ENCODE measurements at regions not wholly inside any gene's neighbourhood (a gene's known extent, or its start where the extent isn't known, plus 50 kb on each side); places are given as distances from the start of the nearest gene placed in this dataset.

- Histone ChIP-seq H2BK20ac (ENCODE audit: low read depth, low read length, poor library complexity, severe bottlenecking) (no peak overlapping the region), H3K79me2 (ENCODE audit: insufficient read depth, low read length) (no peaks in the 10 kb centered on the region), H3K23me2 (ENCODE audit: insufficient read length, low read depth, low read length, poor library complexity, severe bottlenecking) (no peaks in the 10 kb centered on the region), H4K5ac (ENCODE audit: insufficient read length, low read depth, low read length) (no peak overlapping the region), H3T11ph (ENCODE audit: low read length) (no peak overlapping the region), H3K14ac (ENCODE audit: insufficient read depth, low read length) (no peak overlapping the region), H3K9ac (ENCODE audit: extremely low read depth, insufficient read length, low read length) (no peak overlapping the region), H4K8ac (replicated peaks; ENCODE audit: insufficient read length, low read depth, low read length) (no peak overlapping the region), H2BK12ac (ENCODE audit: insufficient read length, low read depth, low read length) (no peak overlapping the region), H2AFZ (ENCODE audit: low read length) (no peak overlapping the region), H4K20me1 (ENCODE audit: control insufficient read depth, insufficient read depth, insufficient read length) (no peaks in the 10 kb centered on the region), H3K79me1 (ENCODE audit: insufficient read depth, low read depth, low read length, poor library complexity, severe bottlenecking) (no peaks in the 10 kb centered on the region), H3K18ac (ENCODE audit: insufficient read length, low read depth, low read length) (no peak overlapping the region), H3K4ac (ENCODE audit: low read depth, low read length) (no peak overlapping the region), H2BK15ac (ENCODE audit: low read depth, low read length) (no peak overlapping the region), H3K27ac (ENCODE audit: insufficient read length, low read depth, low read length) (no peak overlapping the region), H3K23ac (ENCODE audit: insufficient read length, low read depth, low read length) (no peak overlapping the region), H3K56ac (ENCODE audit: insufficient read length, low read depth, low read length) (no peak overlapping the region), H3K9me3 (ENCODE audit: control insufficient read depth, low read depth, low read length) (no peaks in the 10 kb centered on the region), H3K4me1 (ENCODE audit: insufficient read depth, low read length) (no peaks in the 10 kb centered on the region), H3K4me2 (ENCODE audit: insufficient read depth, insufficient read length, low read length) (no peak overlapping the region), H2AK5ac (ENCODE audit: insufficient read length, low read length) (no peak overlapping the region), H2BK120ac (ENCODE audit: low read depth, low read length, poor library complexity, severe bottlenecking) (no peak overlapping the region), H2BK5ac (ENCODE audit: insufficient read length, low read length) (no peak overlapping the region), H3K27me3 (ENCODE audit: insufficient read depth, low read length) (no peaks in the 10 kb centered on the region), H4K91ac (ENCODE audit: insufficient read length, low read depth, low read length) (no peak overlapping the region)
- H3K27ac Mint-ChIP-seq, result no peak overlapping the region
- DNase-seq, result no peak
- H3K9me3 Mint-ChIP-seq, result peaks cover 4 to 7% of the 10 kb centered on the region in 2 experiments; a peak in 3 of 5 replicates
- no peak for TF ChIP-seq CTCF (conservative IDR thresholded peaks at IDR 0.05)
- no CpG with 5 or more reads among the region's 9 CpGs for WGBS (ENCODE audit: extremely low coverage, insufficient read length, low lambda C conversion rate)
- no peaks in the 10 kb centered on the region for H3K4me1 Mint-ChIP-seq
- no peak overlapping the region for H3K4me3 Mint-ChIP-seq
- H3K27me3 Mint-ChIP-seq (ENCODE audit: low read depth), result peaks cover 25% of the 10 kb centered on the region
- H3K36me3 Mint-ChIP-seq (ENCODE audit: insufficient read depth in 1 of 3, low read depth in 3 of 3), result no peaks in the 10 kb centered on the region
These were observed 180.2 kb upstream of the SOX6 start for GRCh38 chr11:16536513-16536912.

All from H9 (cell line).